WERI-Rb-1 (cell line): ENCODE measurements at regions not wholly inside any gene's neighbourhood (a gene's known extent, or its start where the extent isn't known, plus 50 kb on each side); places are given as distances from the start of the nearest gene placed in this dataset.

Source experiments
- DNase-seq: peaks from one replicate; pipeline ENCODE4 v3.0.0-alpha.2; 2020
- H3K27ac ChIP-seq: fragments of 250-450 bp; sonication (Bioruptor Pico); 2 replicates; pipeline ENCODE4 v1.5.1; 2020; ENCODE audit warnings: mild to moderate bottlenecking, moderate library complexity
- H3K27me3 ChIP-seq: fragments of 250-450 bp; sonication (Bioruptor Pico); 2 replicates; pipeline ENCODE4 v1.5.1; 2021; ENCODE audit warnings: mild to moderate bottlenecking, low read depth, moderate library complexity; ENCODE audit not compliant: insufficient read depth, severe bottlenecking
- H3K36me3 ChIP-seq: fragments of 250-450 bp; sonication (Bioruptor Pico); 2 replicates; pipeline ENCODE4 v1.5.1; 2020; ENCODE audit warnings: mild to moderate bottlenecking, moderate library complexity
- H3K4me3 ChIP-seq: 2 replicates; pipeline ENCODE4 v1.5.1; 2011; ENCODE audit warnings: low read depth, mild to moderate bottlenecking, control low read depth, low read length
- H3K9me3 ChIP-seq: fragments of 250-450 bp; sonication (Bioruptor Pico); 2 replicates; pipeline ENCODE4 v1.5.1; 2021; ENCODE audit warnings: mild to moderate bottlenecking, moderate library complexity; ENCODE audit not compliant: severe bottlenecking
- CTCF ChIP-seq: IDR thresholded peaks from 2 replicates; pipeline ENCODE4 v1.5.1; 2011; ENCODE audit warnings: low read depth, mild to moderate bottlenecking, control low read depth, inconsistent platforms, low read length

DNA sequence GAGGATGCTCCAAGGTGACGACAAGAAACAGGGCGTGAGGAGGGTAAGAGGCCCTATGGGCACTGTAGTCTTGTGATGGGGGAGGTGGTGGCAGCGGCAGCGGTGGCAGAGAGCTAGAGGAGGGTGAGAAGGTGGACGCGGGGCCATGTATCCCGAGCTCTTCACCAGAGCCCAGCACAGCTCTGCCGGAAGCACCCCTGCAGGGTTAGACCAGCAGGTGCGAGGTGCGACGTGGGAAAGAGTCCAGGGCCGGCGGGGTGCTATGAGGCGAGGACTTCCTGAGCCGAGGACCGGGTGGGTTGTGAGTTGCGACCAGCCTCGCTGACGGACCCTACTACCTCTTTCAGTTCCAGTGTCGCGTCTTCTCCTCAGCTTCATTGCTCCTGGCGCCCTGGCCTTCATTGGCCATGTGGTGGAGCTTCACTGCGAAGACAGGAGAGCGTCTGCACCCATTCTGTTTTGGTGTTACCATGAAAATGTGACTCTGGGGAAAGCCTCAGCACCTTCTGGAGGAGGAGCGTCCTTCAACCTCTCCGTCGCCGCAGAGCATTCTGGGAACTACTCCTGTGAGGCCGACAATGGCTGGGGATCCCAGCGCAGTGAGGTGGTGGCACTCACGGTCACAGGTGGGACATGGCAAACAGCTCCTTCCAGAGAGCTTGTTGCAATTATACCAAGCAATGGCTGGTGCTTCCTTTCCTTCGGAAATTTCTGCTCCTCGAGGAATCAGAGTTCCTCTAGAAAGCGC is 67.9 kb upstream of the KIRREL1 start:
- H3K36me3 ChIP-seq: no peaks in the 10 kb centered on the region
- H3K27me3 ChIP-seq: peaks cover 96% of the 10 kb centered on the region
- peaks cover 5% of the 10 kb centered on the region for H3K9me3 ChIP-seq
- no peak for DNase-seq
- no peak overlapping the region for H3K27ac ChIP-seq
- no peak overlapping the region for H3K4me3 ChIP-seq
- no peak for TF ChIP-seq CTCF

GRCh38 chr1:157932069-157932468 is 61.4 kb upstream of the KIRREL1 start:
- no peak overlapping the region for H3K27ac ChIP-seq
- peaks cover 2% of the 10 kb centered on the region for H3K9me3 ChIP-seq
- H3K27me3 ChIP-seq: peaks cover 80% of the 10 kb centered on the region
- TF ChIP-seq CTCF: no peak
- H3K36me3 ChIP-seq: no peaks in the 10 kb centered on the region
- no peak for DNase-seq
- H3K4me3 ChIP-seq: no peak overlapping the region

DNA sequence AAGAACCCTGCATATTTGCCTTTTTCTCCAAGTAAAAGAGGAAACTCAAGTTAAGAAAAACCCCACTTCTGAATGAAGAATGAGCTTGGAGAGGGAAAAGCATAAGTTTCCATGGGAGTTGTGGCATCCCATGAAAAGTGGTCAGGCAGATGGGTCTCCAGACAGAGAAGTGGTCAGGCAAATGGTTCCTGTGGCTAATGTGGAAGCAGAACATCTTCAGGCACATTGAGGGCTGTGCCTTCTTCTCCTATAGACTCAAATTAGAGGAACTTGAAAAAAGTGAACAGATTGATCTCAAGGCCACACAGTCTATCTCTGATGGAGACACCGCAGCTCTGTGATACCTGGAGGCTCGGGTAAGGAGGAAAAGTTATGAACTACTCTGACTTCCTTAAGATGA is 55.7 kb upstream of the KIRREL1 start:
- no peaks in the 10 kb centered on the region for H3K9me3 ChIP-seq
- no peak overlapping the region for H3K27ac ChIP-seq
- no peak for DNase-seq
- H3K4me3 ChIP-seq: no peak overlapping the region
- H3K36me3 ChIP-seq: no peaks in the 10 kb centered on the region
- peaks cover 61% of the 10 kb centered on the region for H3K27me3 ChIP-seq
- TF ChIP-seq CTCF: no peak

GRCh38 chr1:157941939-157942338 is 51.5 kb upstream of the KIRREL1 start:
- no peak for TF ChIP-seq CTCF
- H3K27ac ChIP-seq: no peak overlapping the region
- H3K9me3 ChIP-seq: no peaks in the 10 kb centered on the region
- no peak for DNase-seq
- H3K27me3 ChIP-seq: peaks cover 61% of the 10 kb centered on the region
- no peaks in the 10 kb centered on the region for H3K36me3 ChIP-seq
- no peak overlapping the region for H3K4me3 ChIP-seq
